ENCODE measurements at regions not wholly inside any gene's neighbourhood (a gene's known extent, or its start where the extent isn't known, plus 50 kb on each side); places are given as distances from the start of the nearest gene placed in this dataset.

DNA sequence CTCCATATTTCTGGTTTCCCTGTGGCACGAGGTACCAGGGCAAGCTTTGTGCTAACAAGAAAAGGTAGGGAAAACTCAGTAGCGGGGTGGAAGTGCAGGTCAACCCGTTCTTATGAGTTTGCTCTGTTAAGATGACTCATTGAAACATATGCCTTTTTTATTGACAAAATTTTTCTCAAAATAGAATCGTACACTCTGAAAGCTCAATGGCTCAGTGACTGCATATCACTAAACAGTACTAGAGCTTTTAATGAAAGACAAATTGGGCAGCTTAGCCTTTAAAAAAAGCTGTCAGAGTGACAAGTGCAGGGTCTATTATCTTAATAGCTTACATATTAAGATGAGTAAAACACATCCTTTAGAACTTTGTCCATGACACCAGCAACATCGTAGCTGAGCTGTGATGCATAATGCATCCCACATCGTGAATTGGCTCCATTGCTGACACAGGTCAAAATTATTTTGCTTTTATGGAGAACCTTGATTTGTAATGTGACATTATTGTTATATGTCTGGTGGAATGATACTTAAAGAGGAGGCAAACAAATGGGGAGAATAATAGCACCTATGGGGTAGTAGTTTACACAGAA, 264.4 kb downstream of the ETV1 start:
- TF ChIP-seq CTCF (IDR thresholded peaks at IDR 0.05; ENCODE audit: low read length) (no peak), EZH2phosphoT487 (IDR thresholded peaks at IDR 0.05; ENCODE audit: low read length) (no peak), EZH2 (optimal IDR thresholded peaks at IDR 0.05; ENCODE audit: low read depth, low read length) (no peak)
